ENCODE measurements at regions not wholly inside any gene's neighbourhood (a gene's known extent, or its start where the extent isn't known, plus 50 kb on each side); places are given as distances from the start of the nearest gene placed in this dataset.

GRCh38 chr20:16877053-16877554 is 128.9 kb downstream of the OTOR start:
- Histone ChIP-seq H3K4me3 (no peak overlapping the region), H3K27me3 (replicated peaks; ENCODE audit: insufficient read depth) (no peaks in the 10 kb centered on the region), H3K27ac (no peak overlapping the region), H3K36me3 (no peaks in the 10 kb centered on the region), H3K9me3 (no peaks in the 10 kb centered on the region), H3K4me1 (ENCODE audit: control insufficient read depth in 1 of 2, low read depth in 2 of 2) (no peaks in the 10 kb centered on the region)
- no peak for DNase-seq (ENCODE audit: low spot score)
- no peak for ATAC-seq (ENCODE audit: insufficient number of reproducible peaks, low FRiP score, low read depth)
- no peak for TF ChIP-seq CTCF (IDR thresholded peaks at IDR 0.05)

GRCh38 chr20:16885746-16886145 is 137.6 kb downstream of the OTOR start:
- no peak overlapping the region for H3K27ac ChIP-seq
- TF ChIP-seq CTCF (IDR thresholded peaks at IDR 0.05): no peak
- no peaks in the 10 kb centered on the region for H3K27me3 ChIP-seq (replicated peaks; ENCODE audit: insufficient read depth)
- H3K4me1 ChIP-seq (ENCODE audit: control insufficient read depth in 1 of 2, low read depth in 2 of 2): no peaks in the 10 kb centered on the region
- DNase-seq (ENCODE audit: low spot score) (no peak), ATAC-seq (ENCODE audit: insufficient number of reproducible peaks, low FRiP score, low read depth) (no peak)
- H3K4me3 ChIP-seq: no peak overlapping the region
- H3K36me3 ChIP-seq: no peaks in the 10 kb centered on the region
- no peaks in the 10 kb centered on the region for H3K9me3 ChIP-seq

- ATAC-seq (ENCODE audit: insufficient number of reproducible peaks, low FRiP score, low read depth) (no peak), DNase-seq (ENCODE audit: low spot score) (no peak)
- Histone ChIP-seq H3K27ac (no peak overlapping the region), H3K4me1 (ENCODE audit: control insufficient read depth in 1 of 2, low read depth in 2 of 2) (no peaks in the 10 kb centered on the region), H3K4me3 (no peak overlapping the region), H3K9me3 (no peaks in the 10 kb centered on the region), H3K27me3 (replicated peaks; ENCODE audit: insufficient read depth) (no peaks in the 10 kb centered on the region), H3K36me3 (no peaks in the 10 kb centered on the region)
- TF ChIP-seq CTCF (IDR thresholded peaks at IDR 0.05): no peak
Observed at GRCh38 chr20:16898433-16898832, 150.3 kb downstream of the OTOR start.

GRCh38 chr20:16902662-16903061 is 154.5 kb downstream of the OTOR start:
- ATAC-seq (ENCODE audit: insufficient number of reproducible peaks, low FRiP score, low read depth): no peak
- no peaks in the 10 kb centered on the region for H3K9me3 ChIP-seq
- no peaks in the 10 kb centered on the region for H3K27me3 ChIP-seq (replicated peaks; ENCODE audit: insufficient read depth)
- no peak for TF ChIP-seq CTCF (IDR thresholded peaks at IDR 0.05)
- no peaks in the 10 kb centered on the region for H3K4me1 ChIP-seq (ENCODE audit: control insufficient read depth in 1 of 2, low read depth in 2 of 2)
- no peak for DNase-seq (ENCODE audit: low spot score)
- H3K27ac ChIP-seq: no peak overlapping the region
- H3K4me3 ChIP-seq: no peak overlapping the region
- no peaks in the 10 kb centered on the region for H3K36me3 ChIP-seq

GRCh38 chr20:16904751-16905150 is 156.6 kb downstream of the OTOR start:
- Histone ChIP-seq H3K27ac (no peak overlapping the region), H3K4me3 (no peak overlapping the region), H3K27me3 (replicated peaks; ENCODE audit: insufficient read depth) (no peaks in the 10 kb centered on the region), H3K9me3 (no peaks in the 10 kb centered on the region), H3K36me3 (no peaks in the 10 kb centered on the region), H3K4me1 (ENCODE audit: control insufficient read depth in 1 of 2, low read depth in 2 of 2) (no peaks in the 10 kb centered on the region)
- no peak for DNase-seq (ENCODE audit: low spot score)
- no peak for TF ChIP-seq CTCF (IDR thresholded peaks at IDR 0.05)
- ATAC-seq (ENCODE audit: insufficient number of reproducible peaks, low FRiP score, low read depth): no peak
